ENCODE measurements at regions not wholly inside any gene's neighbourhood (a gene's known extent, or its start where the extent isn't known, plus 50 kb on each side); places are given as distances from the start of the nearest gene placed in this dataset.

DNA sequence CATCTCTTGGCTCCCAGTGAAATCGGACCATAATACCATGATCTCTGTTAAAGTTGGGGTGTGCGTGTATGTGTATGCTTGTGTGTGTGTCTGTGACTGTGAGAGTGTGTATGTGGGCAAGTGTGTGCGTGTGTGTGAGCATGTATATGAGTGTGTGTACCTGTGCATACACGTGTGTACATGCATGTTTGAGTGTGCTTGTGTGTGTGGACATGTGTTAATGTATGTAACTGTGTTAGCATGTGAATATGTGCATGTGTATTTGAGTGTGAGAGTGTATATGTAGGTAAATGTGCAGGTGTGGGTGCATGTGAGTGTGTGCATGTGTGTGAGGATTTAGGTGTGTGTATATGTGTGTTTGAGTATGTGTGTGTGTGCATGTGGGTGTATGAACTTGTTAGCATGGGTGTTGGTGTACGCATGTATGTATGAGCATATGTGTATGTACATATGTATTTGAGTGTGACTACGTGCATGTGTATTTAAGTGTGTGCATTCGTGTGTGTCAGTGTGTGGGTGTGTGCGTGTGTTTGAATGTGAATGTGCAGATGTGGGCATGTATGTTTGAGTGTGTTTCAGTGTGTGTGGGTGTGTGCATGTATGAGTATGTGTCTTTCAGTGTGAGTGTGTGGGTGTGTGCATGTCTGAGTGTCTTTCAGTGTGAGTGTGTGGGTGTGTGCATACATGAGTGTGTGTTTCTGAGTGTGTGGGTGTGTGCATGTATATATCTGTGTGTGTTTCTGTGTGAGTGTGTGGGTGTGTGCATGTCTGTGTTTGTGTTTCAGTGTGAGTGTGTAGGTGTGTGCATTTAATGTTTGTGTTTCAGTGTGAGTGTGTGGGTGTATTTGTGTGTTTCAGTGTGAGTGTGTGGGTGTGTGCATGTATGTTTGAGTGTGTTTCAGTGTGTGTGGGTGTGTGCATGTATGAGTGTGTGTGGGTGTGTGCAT is 183.2 kb downstream of the SOX9 start:
- DNase-seq: no peak

DNA sequence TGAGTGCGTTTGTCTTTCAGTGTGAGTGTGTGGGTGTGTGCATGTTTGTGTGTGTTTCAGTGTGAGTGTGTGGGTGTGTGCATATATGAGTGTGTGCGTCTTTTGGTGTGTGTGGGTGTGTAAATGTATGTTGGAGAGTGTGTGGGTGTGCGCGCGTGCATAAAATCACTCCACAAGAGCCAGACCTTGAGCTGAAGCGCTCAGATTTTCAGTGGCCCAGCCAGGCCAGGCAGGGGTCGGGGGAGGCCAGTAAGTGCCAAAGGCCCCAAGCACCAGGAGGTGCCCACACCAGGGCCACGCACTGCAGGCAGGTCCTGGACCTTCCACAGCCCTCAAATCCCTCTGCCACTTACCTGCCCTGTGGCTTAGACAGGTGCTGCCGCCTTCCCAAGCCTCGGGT is 184.0 kb downstream of the SOX9 start:
- no peak for DNase-seq

DNA sequence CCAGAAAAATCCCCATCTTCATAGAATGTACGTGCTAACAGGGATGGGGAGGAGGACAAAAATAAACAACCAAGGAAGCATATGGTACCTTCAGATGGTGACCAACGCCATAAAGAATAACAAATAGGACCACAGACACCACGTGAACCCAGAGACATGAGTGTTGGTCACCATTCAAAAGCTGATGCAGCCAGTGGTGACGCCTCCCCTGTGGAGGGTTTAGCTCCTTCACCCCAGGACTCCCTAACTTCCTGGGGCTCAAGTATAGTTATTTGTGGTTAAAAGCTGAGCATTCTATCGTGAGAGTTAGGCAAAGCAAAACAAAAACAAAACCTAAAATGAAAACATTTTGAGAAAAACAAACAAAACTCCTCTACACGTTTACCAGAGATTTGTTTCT is 184.7 kb downstream of the SOX9 start:
- no peak for DNase-seq

- peak; percentile 29 for DNase-seq
Observed at GRCh38 chr17:72306037-72306436, 185.2 kb downstream of the SOX9 start.

- no peak for DNase-seq
Observed at GRCh38 chr17:72307836-72308235, 187.0 kb downstream of the SOX9 start.

DNA sequence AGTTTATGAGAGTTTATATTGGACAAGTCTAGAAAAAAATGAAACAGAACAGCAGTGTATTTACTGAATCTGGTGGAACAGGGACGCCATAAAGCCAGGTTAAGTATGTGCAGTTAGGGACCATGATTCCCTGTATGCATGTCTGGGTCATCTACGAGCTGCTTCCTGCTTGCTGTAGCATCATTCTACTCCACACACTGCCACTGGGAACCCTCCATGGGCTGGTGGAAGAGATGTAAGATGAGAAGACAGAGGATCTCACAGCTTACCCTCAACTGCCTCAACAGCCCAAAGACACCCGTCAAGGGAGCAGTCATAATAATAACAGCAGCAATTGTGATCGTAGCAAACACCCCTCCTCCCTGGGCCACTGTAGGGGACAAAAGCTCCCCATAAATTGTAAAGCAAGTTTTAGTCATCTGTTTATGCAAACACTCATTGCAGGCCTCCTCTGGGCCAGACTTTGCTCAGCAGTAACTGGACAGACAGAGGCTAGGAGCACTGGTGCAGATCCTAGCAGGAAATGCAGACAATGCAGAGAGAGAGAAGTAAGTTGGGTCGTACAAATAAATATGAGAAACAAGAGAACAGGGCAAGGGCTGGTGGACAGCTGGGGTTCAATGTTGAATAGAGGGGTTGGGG is 188.0 kb downstream of the SOX9 start:
- DNase-seq: no peak

DNA sequence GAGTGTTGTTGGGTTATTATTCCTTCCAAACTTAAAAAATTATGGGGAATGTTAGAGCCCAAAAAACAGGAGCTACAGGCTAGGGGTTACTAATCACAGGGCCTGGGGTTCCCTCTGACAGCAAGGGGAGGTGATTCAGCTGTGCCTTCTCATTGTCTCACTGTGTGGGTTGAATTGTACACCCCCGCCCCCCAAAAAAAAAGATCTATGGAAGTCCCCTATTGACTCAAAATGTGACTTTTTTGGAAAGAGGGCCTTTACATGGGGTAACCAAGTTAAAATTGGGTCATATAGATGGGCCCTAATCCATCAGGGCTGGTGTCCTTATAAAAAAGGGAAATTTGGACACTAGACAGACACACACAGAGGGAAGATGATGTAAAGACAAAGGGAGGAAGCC is 190.2 kb downstream of the SOX9 start:
- DNase-seq: no peak

GRCh38 chr17:72315122-72315913 is 194.5 kb downstream of the SOX9 start:
- no peak for DNase-seq

DNA sequence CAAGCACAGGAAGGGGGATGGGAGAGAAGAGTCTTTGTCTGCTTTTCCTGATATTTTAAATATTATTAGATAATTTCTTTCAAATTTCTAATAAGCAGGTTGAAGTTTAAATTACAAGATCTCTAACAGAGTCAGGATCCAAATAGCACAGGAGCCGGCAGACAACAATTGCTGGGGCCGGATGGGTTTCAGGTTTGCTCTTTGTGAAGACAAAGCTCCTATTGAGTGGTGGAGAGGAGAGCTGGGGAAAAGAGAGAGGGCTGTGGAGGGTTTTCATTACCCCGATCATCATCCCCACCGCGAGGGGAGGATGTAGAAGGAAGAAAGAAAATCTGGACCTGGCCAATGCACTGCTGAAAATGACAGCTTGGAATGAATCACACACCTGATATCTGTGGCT is 197.3 kb downstream of the SOX9 start:
- DNase-seq: no peak

GRCh38 chr17:72321896-72322295 is 201.1 kb downstream of the SOX9 start:
- no peak for DNase-seq

- no peak for DNase-seq
Observed at GRCh38 chr17:72332367-72332766, 211.5 kb downstream of the SOX9 start.

DNA sequence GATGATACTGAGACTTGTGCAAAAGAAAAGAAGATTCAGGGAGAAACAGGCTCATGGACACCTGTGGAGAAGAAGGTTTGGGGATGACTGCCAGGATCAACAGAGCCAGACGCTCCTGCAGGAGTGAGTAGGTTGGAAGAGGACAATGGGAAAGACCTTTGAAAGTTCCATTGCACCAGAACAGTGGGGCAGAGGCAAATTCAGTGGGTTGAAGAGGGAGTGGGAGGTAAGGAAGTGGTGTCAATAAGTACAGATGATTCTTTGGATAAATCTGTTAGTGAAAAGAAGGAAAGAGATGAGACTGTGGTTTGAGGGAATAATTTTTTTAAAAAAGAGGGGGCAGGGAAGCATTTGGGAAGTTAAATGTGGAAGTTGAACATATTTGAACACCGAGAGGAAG is 212.8 kb downstream of the SOX9 start:
- DNase-seq: no peak

GRCh38 chr17:72334205-72334604 is 213.4 kb downstream of the SOX9 start:
- DNase-seq: no peak

- no peak for DNase-seq
Observed at GRCh38 chr17:72336026-72336803, 215.4 kb downstream of the SOX9 start.

DNA sequence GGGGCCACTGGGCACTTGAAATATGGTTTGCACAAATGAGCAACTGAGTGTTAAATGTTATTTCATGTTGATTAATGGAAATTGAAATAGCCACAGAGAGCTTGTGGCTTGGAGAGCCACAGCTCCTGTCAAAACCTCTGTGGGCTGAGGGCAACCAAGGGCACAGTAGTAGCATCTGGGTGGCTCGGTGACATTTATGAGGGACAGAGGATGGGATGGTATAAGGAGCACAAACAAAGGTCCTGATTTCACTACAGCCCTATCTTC is 215.9 kb downstream of the SOX9 start:
- DNase-seq: no peak

DNA sequence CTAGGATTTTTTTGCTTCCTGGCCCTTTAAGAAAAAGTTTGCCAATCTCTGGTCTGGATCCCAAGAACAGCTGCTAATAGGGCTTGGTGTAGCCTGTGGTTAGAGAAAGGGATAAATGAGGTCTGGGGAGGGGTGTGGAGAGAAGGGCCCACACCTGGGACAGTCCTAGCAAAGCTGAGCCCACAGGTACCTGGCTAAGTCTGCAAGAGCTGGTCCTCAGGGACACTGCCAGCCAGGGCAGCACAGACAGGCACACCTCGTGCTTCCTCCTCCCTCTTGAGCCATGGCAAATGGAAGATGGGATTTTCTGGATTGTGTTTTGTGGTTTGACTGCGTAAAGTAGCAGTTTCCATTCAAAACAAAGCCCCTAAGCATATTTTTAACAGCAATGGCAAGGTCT is 217.5 kb downstream of the SOX9 start:
- DNase-seq: no peak

DNA sequence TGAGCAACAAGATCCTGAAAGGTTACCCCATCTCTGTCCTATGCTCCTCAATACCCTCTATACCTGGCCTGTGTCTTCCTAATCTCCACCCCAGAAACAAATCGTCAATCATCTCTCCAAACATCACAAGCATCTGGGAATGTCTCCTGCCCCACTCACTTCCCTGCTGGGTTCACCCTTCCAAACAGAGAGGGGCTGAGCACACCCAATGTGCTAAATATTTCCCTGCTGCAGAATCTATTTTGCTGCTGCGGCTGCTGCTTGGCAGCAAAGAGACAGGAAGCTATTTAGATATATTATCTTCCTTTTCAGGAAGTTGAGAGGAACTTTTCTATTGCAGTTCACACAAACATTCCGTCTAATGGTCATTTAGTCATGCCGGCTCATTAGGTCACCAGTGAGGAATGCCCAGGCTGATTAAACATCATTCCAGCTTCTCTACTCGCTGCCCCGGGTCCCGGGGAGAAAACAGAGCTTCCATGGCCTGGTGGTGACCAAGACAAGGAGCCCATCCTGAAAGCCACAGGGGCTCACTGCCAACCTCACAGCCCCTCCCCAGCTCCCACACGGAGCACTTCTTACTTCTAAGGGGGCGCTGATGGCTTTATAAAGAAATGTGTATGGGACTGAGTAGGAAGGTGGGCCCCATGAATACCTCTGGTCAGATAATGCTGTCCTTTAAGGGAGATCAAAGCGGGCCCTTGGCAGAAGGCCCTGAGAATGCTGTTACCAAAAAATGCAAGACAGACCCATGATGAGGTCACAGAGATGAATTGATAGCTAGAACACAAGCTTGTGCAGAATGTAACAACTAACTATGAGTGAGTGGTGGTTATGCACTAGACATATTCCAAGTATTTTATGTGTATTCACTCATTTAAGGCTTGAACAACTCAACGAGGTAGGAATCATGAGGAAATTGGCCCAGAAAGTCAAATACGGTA is 218.3 kb downstream of the SOX9 start:
- peak; percentile 48 for DNase-seq

- DNase-seq: no peak
Observed at GRCh38 chr17:72340836-72341235, 220.0 kb downstream of the SOX9 start.

DNA sequence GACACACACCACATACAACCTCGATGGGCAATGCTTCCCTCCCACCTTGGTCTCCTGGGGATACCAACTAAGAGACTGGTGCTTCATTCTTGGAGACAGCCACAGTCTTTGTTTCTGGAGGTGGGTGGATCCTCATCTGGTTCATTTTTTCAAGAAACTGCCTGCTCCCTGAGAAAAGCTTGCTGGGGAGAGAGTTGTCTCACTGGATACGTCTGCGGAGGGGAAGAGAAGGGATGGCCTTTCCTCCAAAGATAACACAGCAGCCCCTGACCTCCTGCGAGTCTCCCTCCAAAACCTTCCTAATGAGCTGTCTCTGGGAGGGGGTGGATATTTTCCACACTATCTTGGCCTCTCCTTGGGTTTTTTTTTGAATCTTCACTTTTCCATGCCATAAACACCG is 221.2 kb downstream of the SOX9 start:
- no peak for DNase-seq

DNA sequence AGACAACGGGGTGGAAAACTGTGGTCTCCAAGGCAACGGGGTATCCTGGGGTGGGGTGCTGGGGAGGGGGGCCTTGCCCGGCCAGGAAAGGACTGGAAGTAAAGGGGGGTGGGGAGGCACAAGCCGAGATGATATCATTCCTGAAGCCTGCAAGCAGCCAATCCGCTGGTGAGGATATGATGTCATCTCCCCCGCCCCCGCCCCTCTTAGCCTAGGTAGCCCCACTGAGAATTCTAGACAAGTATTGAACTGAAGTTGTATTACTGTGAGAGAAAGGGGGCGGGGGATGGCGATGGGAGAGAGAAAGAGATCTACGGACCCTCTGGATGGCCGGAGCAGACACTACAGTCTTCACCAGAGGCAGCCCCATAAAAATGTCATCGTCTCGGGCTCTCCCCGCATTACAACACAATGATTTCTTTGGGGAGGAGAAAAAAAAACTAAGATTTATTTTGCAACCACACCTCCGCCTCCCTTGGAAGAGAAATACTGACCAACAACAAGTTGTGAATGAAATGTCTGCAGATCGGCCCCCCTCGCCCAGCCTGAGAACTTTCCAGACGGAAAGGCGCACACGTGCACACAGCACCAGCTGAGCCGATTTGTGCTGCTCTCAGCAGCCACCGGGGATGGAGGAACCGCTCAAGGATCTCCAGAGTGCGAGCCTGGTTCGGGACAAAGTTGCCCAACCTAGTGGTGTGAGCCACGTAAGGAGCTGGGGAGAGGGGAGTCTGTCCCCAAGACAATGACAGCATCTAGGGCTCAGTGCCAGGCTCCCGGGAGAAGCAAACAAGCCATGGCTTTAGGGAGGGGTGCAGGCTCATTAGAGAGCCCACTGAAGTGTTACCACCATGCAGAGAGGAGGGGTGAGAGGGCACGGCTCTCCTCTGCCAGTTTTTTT is 222.1 kb downstream of the SOX9 start:
- no peak for DNase-seq

GRCh38 chr17:72343911-72344310 is 223.1 kb downstream of the SOX9 start:
- DNase-seq: no peak
